ENCODE measurements at regions not wholly inside any gene's neighbourhood (a gene's known extent, or its start where the extent isn't known, plus 50 kb on each side); places are given as distances from the start of the nearest gene placed in this dataset.

DNA sequence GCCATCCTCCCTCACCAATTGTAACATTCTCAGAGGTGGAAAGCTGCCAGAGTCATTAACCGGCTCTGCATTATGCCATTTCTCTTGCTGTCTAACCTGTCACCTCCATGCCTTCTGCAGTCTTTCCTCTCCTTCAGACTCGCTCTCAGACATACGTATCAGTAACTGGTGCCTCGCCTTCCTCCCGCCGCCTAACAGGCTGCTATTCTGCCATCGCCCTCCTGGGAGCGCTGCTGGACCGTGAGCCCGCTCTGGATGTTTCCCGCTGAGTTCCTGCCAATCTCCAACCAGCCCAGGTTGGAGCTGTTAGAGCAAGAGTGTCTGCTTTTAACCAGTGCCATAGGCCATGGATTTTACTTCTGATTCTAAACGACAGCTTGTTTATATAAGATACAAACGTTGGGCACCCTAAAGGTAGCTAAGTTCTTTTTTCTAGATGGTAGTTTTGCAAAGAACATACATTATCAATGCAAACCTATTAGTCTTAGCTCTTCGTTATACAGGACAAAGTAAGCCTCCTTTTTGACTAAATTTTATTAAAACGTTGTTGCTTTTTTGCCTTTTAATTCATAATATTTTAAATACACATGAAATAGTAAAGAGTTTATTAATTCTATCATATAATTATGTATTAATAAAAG, 59.5 kb upstream of the NEIL3 start (continued):
- TF ChIP-seq, protein P1, sequence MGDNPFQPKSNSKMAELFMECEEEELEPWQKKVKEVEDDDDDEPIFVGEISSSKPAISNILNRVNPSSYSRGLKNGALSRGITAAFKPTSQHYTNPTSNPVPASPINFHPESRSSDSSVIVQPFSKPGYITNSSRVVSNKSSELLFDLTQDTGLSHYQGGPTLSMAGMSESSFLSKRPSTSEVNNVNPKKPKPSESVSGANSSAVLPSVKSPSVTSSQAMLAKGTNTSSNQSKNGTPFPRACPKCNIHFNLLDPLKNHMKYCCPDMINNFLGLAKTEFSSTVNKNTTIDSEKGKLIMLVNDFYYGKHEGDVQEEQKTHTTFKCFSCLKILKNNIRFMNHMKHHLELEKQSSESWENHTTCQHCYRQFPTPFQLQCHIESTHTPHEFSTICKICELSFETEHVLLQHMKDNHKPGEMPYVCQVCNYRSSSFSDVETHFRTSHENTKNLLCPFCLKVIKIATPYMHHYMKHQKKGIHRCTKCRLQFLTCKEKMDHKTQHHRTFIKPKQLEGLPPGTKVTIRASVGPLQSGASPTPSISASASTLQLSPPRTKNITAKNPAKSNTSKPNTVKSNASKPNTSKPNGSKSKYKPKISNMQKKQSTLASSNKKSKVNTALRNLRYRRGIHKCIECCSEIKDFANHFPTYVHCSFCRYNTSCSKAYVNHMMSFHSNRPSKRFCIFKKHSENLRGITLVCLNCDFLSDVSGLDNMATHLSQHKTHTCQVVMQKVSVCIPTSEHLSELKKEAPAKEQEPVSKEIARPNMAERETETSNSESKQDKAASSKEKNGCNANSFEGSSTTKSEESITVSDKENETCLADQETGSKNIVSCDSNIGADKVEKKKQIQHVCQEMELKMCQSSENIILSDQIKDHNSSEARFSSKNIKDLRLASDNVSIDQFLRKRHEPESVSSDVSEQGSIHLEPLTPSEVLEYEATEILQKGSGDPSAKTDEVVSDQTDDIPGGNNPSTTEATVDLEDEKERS (CRISPR knock-in tag; IDR thresholded peaks at IDR 0.05): no peak
- TF ChIP-seq GZF1 (CRISPR knock-in tag; IDR thresholded peaks at IDR 0.05) (no peak), FOXA1 (IDR thresholded peaks at IDR 0.05) (no peak), FOXA1 (CRISPR knock-in tag; IDR thresholded peaks at IDR 0.05) (0 out of 2 replicates have a peak, but pooled peaks have one; percentile 4), ZNF44 (CRISPR knock-in tag; IDR thresholded peaks at IDR 0.05) (no peak), MATR3 (CRISPR knock-in tag; IDR thresholded peaks at IDR 0.05) (no peak), ZNF138 (CRISPR knock-in tag; IDR thresholded peaks at IDR 0.05; ENCODE audit: low read depth) (no peak), CREB1 (IDR thresholded peaks at IDR 0.05) (no peak), CREB1 (CRISPR knock-in tag; IDR thresholded peaks at IDR 0.05) (no peak), MAF1 (CRISPR knock-in tag; IDR thresholded peaks at IDR 0.05; ENCODE audit: borderline replicate concordance) (no peak), ZNF780A (CRISPR knock-in tag; IDR thresholded peaks at IDR 0.05) (0 out of 2 replicates have a peak, but pooled peaks have one; percentile 34), FOXC1 (CRISPR knock-in tag; IDR thresholded peaks at IDR 0.05; ENCODE audit: borderline replicate concordance) (no peak), HNF4G (IDR thresholded peaks at IDR 0.05; ENCODE audit: borderline replicate concordance, low read depth, low read length) (no peak), HNF4G (CRISPR knock-in tag; IDR thresholded peaks at IDR 0.05; ENCODE audit: borderline replicate concordance, low read depth) (no peak), SALL1 (CRISPR knock-in tag; IDR thresholded peaks at IDR 0.05) (peak; percentile 18; the same call in 1 of the 2 replicates), ZNF17 (CRISPR knock-in tag; IDR thresholded peaks at IDR 0.05) (no peak), IRF2 (CRISPR knock-in tag; IDR thresholded peaks at IDR 0.05) (peak; percentile 34; the same call in 1 of the 2 replicates), ERF (CRISPR knock-in tag; IDR thresholded peaks at IDR 0.05) (0 out of 2 replicates have a peak, but pooled peaks have one; percentile 27), STAG1 (CRISPR knock-in tag; IDR thresholded peaks at IDR 0.05) (peak; percentile 97)
- TF ChIP-seq, protein P2, sequence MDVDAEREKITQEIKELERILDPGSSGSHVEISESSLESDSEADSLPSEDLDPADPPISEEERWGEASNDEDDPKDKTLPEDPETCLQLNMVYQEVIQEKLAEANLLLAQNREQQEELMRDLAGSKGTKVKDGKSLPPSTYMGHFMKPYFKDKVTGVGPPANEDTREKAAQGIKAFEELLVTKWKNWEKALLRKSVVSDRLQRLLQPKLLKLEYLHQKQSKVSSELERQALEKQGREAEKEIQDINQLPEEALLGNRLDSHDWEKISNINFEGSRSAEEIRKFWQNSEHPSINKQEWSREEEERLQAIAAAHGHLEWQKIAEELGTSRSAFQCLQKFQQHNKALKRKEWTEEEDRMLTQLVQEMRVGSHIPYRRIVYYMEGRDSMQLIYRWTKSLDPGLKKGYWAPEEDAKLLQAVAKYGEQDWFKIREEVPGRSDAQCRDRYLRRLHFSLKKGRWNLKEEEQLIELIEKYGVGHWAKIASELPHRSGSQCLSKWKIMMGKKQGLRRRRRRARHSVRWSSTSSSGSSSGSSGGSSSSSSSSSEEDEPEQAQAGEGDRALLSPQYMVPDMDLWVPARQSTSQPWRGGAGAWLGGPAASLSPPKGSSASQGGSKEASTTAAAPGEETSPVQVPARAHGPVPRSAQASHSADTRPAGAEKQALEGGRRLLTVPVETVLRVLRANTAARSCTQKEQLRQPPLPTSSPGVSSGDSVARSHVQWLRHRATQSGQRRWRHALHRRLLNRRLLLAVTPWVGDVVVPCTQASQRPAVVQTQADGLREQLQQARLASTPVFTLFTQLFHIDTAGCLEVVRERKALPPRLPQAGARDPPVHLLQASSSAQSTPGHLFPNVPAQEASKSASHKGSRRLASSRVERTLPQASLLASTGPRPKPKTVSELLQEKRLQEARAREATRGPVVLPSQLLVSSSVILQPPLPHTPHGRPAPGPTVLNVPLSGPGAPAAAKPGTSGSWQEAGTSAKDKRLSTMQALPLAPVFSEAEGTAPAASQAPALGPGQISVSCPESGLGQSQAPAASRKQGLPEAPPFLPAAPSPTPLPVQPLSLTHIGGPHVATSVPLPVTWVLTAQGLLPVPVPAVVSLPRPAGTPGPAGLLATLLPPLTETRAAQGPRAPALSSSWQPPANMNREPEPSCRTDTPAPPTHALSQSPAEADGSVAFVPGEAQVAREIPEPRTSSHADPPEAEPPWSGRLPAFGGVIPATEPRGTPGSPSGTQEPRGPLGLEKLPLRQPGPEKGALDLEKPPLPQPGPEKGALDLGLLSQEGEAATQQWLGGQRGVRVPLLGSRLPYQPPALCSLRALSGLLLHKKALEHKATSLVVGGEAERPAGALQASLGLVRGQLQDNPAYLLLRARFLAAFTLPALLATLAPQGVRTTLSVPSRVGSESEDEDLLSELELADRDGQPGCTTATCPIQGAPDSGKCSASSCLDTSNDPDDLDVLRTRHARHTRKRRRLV (CRISPR knock-in tag; IDR thresholded peaks at IDR 0.05): no peak
- TF ChIP-seq, protein P3, sequence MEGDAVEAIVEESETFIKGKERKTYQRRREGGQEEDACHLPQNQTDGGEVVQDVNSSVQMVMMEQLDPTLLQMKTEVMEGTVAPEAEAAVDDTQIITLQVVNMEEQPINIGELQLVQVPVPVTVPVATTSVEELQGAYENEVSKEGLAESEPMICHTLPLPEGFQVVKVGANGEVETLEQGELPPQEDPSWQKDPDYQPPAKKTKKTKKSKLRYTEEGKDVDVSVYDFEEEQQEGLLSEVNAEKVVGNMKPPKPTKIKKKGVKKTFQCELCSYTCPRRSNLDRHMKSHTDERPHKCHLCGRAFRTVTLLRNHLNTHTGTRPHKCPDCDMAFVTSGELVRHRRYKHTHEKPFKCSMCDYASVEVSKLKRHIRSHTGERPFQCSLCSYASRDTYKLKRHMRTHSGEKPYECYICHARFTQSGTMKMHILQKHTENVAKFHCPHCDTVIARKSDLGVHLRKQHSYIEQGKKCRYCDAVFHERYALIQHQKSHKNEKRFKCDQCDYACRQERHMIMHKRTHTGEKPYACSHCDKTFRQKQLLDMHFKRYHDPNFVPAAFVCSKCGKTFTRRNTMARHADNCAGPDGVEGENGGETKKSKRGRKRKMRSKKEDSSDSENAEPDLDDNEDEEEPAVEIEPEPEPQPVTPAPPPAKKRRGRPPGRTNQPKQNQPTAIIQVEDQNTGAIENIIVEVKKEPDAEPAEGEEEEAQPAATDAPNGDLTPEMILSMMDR (CRISPR knock-in tag; IDR thresholded peaks at IDR 0.05): peak; percentile 96
- TF ChIP-seq, protein P4, sequence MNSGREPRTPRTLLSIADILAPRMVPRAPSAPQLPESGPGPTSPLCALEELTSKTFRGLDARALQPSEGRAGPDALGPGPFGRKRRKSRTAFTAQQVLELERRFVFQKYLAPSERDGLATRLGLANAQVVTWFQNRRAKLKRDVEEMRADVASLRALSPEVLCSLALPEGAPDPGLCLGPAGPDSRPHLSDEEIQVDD (CRISPR knock-in tag; IDR thresholded peaks at IDR 0.05; ENCODE audit: borderline replicate concordance): no peak
